NCI-H526 treated with DMSO at 0.1 percent for 48 hours (cell line): ENCODE measurements at regions not wholly inside any gene's neighbourhood (a gene's known extent, or its start where the extent isn't known, plus 50 kb on each side); places are given as distances from the start of the nearest gene placed in this dataset.

ENCODE experiments used
- DNase-seq: peaks from one replicate; lab custom pipeline; 2025; lab: John Stamatoyannopoulos, UW

GRCh38 chr20:39216195-39216594 is 254.1 kb downstream of the DHX35 start:
- no peak for DNase-seq

GRCh38 chr20:39214828-39215227 is 252.7 kb downstream of the DHX35 start:
- DNase-seq: no peak

GRCh38 chr20:39213476-39214145 is 251.5 kb downstream of the DHX35 start:
- DNase-seq: no peak

- no peak for DNase-seq
These were observed 249.1 kb downstream of the DHX35 start for GRCh38 chr20:39211060-39211748.

GRCh38 chr20:39210341-39211036 is 248.3 kb downstream of the DHX35 start:
- DNase-seq: no peak

- no peak for DNase-seq
These were observed 244.9 kb downstream of the DHX35 start for GRCh38 chr20:39206899-39207564.

- DNase-seq: no peak
These were observed 233.5 kb downstream of the DHX35 start for GRCh38 chr20:39195582-39196021.

GRCh38 chr20:39190666-39191570 is 228.8 kb downstream of the DHX35 start:
- DNase-seq: no peak

GRCh38 chr20:39188266-39188765 is 226.2 kb downstream of the DHX35 start:
- no peak for DNase-seq

GRCh38 chr20:39181490-39181889 is 219.3 kb downstream of the DHX35 start:
- no peak for DNase-seq

- no peak for DNase-seq
These were observed 214.3 kb downstream of the DHX35 start for GRCh38 chr20:39176457-39176856.

- no peak for DNase-seq
These were observed 208.8 kb downstream of the DHX35 start for GRCh38 chr20:39170896-39171463.

GRCh38 chr20:39165099-39165498 is 203.0 kb downstream of the DHX35 start:
- no peak for DNase-seq

- no peak for DNase-seq
These were observed 202.5 kb downstream of the DHX35 start for GRCh38 chr20:39164642-39165041.

GRCh38 chr20:39163993-39164392 is 201.8 kb downstream of the DHX35 start:
- no peak for DNase-seq

GRCh38 chr20:39161900-39162299 is 199.8 kb downstream of the DHX35 start:
- no peak for DNase-seq

GRCh38 chr20:39155971-39156370 is 193.8 kb downstream of the DHX35 start:
- DNase-seq: no peak

GRCh38 chr20:39152742-39153141 is 190.6 kb downstream of the DHX35 start:
- DNase-seq: no peak

GRCh38 chr20:39152126-39152525 is 190.0 kb downstream of the DHX35 start:
- DNase-seq: no peak

- no peak for DNase-seq
These were observed 188.4 kb downstream of the DHX35 start for GRCh38 chr20:39150501-39150900.

GRCh38 chr20:39146394-39146793 is 184.2 kb downstream of the DHX35 start:
- no peak for DNase-seq
